Activated CD8-positive, alpha-beta T cell treated with anti-CD3 and anti-CD28 coated beads, Interleukin-2, amount 10 ng/mL, durations not matched to agents 7 days and 5 days (primary cell): ENCODE measurements at regions not wholly inside any gene's neighbourhood (a gene's known extent, or its start where the extent isn't known, plus 50 kb on each side); places are given as distances from the start of the nearest gene placed in this dataset.

ENCODE experiments used
- ATAC-seq: fragments of 150-1000 bp; cut with Tn5 transposase; one replicate; pipeline ENCODE4 v1.10.0; 2021; ENCODE audit warnings: moderate library complexity
- CTCF ChIA-PET: fragments of 350-600 bp; sonication (Branson Sonifier 250); formaldehyde crosslinking; loops from one replicate; lab custom pipeline; 2021; ENCODE audit warnings: antibody characterized with exemption; lab: Charles Lee
- POLR2A ChIA-PET: fragments of 350-600 bp; sonication (Branson Sonifier 250); formaldehyde crosslinking; loops from one replicate; lab custom pipeline; 2021; ENCODE audit warnings: antibody characterized with exemption; lab: Charles Lee
- DNase-seq: peaks from one replicate; pipeline ENCODE4 v3.0.0-alpha.2; 2020
- H3K27ac Mint-ChIP-seq: one replicate; pipeline ENCODE4 v1.8.0; 2021; ENCODE audit warnings: mild to moderate bottlenecking, mixed read lengths
- H3K27me3 Mint-ChIP-seq: one replicate; pipeline ENCODE4 v1.8.0; 2021; ENCODE audit warnings: low read depth, mixed read lengths
- H3K36me3 Mint-ChIP-seq: one replicate; pipeline ENCODE4 v1.8.0; 2021; ENCODE audit warnings: low read depth, mixed read lengths
- H3K4me1 Mint-ChIP-seq: one replicate; pipeline ENCODE4 v1.8.0; 2021; ENCODE audit warnings: low read depth, mixed read lengths
- H3K4me3 Mint-ChIP-seq: one replicate; pipeline ENCODE4 v1.8.0; 2021; ENCODE audit warnings: mild to moderate bottlenecking, mixed read lengths
- H3K9me3 Mint-ChIP-seq: one replicate; pipeline ENCODE4 v1.8.0; 2022; ENCODE audit warnings: mixed read lengths; ENCODE audit not compliant: insufficient read depth

GRCh38 chr7:33705333-33705833, 200.0 kb upstream of the BMPER start:
- Mint-ChIP-seq H3K4me3 (no peak overlapping the region), H3K4me1 (no peaks in the 10 kb centered on the region), H3K27ac (no peak overlapping the region), H3K27me3 (no peaks in the 10 kb centered on the region), H3K9me3 (peaks cover 16% of the 10 kb centered on the region), H3K36me3 (no peaks in the 10 kb centered on the region)
- ChIA-PET CTCF (no interaction called here), POLR2A (no interaction called here)
- ATAC-seq (no peak), DNase-seq (no peak)

GRCh38 chr7:33706186-33706585, 199.2 kb upstream of the BMPER start:
- H3K27ac Mint-ChIP-seq = no peak overlapping the region
- ATAC-seq (no peak), DNase-seq (no peak)
- H3K4me1 Mint-ChIP-seq = no peaks in the 10 kb centered on the region
- ChIA-PET CTCF (interaction anchor here (1.0 kb wide), 1 partner anchor 10 kb away, joined by 3 read pairs; no protein-coding TSS in a partner anchor), POLR2A (no interaction called here)
- H3K36me3 Mint-ChIP-seq = no peaks in the 10 kb centered on the region
- H3K27me3 Mint-ChIP-seq = no peaks in the 10 kb centered on the region
- H3K4me3 Mint-ChIP-seq = no peak overlapping the region
- H3K9me3 Mint-ChIP-seq = peaks cover 11% of the 10 kb centered on the region

- DNase-seq = no peak
- H3K9me3 Mint-ChIP-seq = peaks cover 8% of the 10 kb centered on the region
- H3K36me3 Mint-ChIP-seq = no peaks in the 10 kb centered on the region
- ChIA-PET CTCF (interaction anchor here (1.0 kb wide), 1 partner anchor 9 kb away, joined by 3 read pairs; no protein-coding TSS in a partner anchor), POLR2A (no interaction called here)
- no peak overlapping the region for H3K27ac Mint-ChIP-seq
- H3K27me3 Mint-ChIP-seq = no peaks in the 10 kb centered on the region
- no peak overlapping the region for H3K4me3 Mint-ChIP-seq
- no peak for ATAC-seq
- H3K4me1 Mint-ChIP-seq = no peaks in the 10 kb centered on the region
These were observed 198.6 kb upstream of the BMPER start for GRCh38 chr7:33706771-33707200.

- no peak for ATAC-seq
- CTCF ChIA-PET = no interaction called here
These were observed 197.9 kb upstream of the BMPER start for GRCh38 chr7:33707427-33707826.

GRCh38 chr7:33710608-33711007, 194.7 kb upstream of the BMPER start:
- no peak for ATAC-seq
- H3K4me1 Mint-ChIP-seq = no peaks in the 10 kb centered on the region

More at GRCh38 chr7:33707427-33707826, 197.9 kb upstream of the BMPER start:
- Mint-ChIP-seq H3K27ac (no peak overlapping the region), H3K9me3 (peaks cover 1% of the 10 kb centered on the region), H3K36me3 (no peaks in the 10 kb centered on the region), H3K27me3 (no peaks in the 10 kb centered on the region), H3K4me3 (no peak overlapping the region), H3K4me1 (no peaks in the 10 kb centered on the region)
- POLR2A ChIA-PET = no interaction called here
- no peak for DNase-seq

GRCh38 chr7:33711231-33712019, 193.9 kb upstream of the BMPER start:
- no peaks in the 10 kb centered on the region for H3K9me3 Mint-ChIP-seq
- H3K27me3 Mint-ChIP-seq = no peaks in the 10 kb centered on the region
- ATAC-seq = no peak
- H3K4me1 Mint-ChIP-seq = no peaks in the 10 kb centered on the region
- no peak for DNase-seq
- no peak overlapping the region for H3K4me3 Mint-ChIP-seq
- H3K27ac Mint-ChIP-seq = no peak overlapping the region
- ChIA-PET POLR2A (no interaction called here), CTCF (no interaction called here)
- no peaks in the 10 kb centered on the region for H3K36me3 Mint-ChIP-seq

More at GRCh38 chr7:33710608-33711007, 194.7 kb upstream of the BMPER start:
- Mint-ChIP-seq H3K4me3 (no peak overlapping the region), H3K36me3 (no peaks in the 10 kb centered on the region), H3K27ac (no peak overlapping the region), H3K27me3 (no peaks in the 10 kb centered on the region), H3K9me3 (no peaks in the 10 kb centered on the region)
- no peak for DNase-seq
- ChIA-PET CTCF (no interaction called here), POLR2A (no interaction called here)

GRCh38 chr7:33712020-33712414, 193.3 kb upstream of the BMPER start:
- ChIA-PET POLR2A (no interaction called here), CTCF (no interaction called here)
- H3K4me3 Mint-ChIP-seq = no peak overlapping the region
- H3K36me3 Mint-ChIP-seq = no peaks in the 10 kb centered on the region
- DNase-seq = no peak
- no peak for ATAC-seq
- H3K4me1 Mint-ChIP-seq = no peaks in the 10 kb centered on the region
- no peak overlapping the region for H3K27ac Mint-ChIP-seq
- H3K9me3 Mint-ChIP-seq = no peaks in the 10 kb centered on the region
- no peaks in the 10 kb centered on the region for H3K27me3 Mint-ChIP-seq

- no peak overlapping the region for H3K4me3 Mint-ChIP-seq
- DNase-seq = no peak
- no peaks in the 10 kb centered on the region for H3K9me3 Mint-ChIP-seq
- CTCF ChIA-PET = no interaction called here
- POLR2A ChIA-PET = no interaction called here
- no peaks in the 10 kb centered on the region for H3K36me3 Mint-ChIP-seq
- no peak for ATAC-seq
- no peak overlapping the region for H3K27ac Mint-ChIP-seq
- H3K4me1 Mint-ChIP-seq = no peaks in the 10 kb centered on the region
- H3K27me3 Mint-ChIP-seq = no peaks in the 10 kb centered on the region
These were observed 191.1 kb upstream of the BMPER start for GRCh38 chr7:33714208-33714607.

GRCh38 chr7:33716581-33717477, 188.5 kb upstream of the BMPER start:
- CTCF ChIA-PET = no interaction called here
- no peak overlapping the region for H3K4me3 Mint-ChIP-seq

GRCh38 chr7:33719059-33719581, 186.2 kb upstream of the BMPER start:
- Mint-ChIP-seq H3K4me1 (no peaks in the 10 kb centered on the region), H3K36me3 (no peaks in the 10 kb centered on the region), H3K9me3 (no peaks in the 10 kb centered on the region), H3K27me3 (no peaks in the 10 kb centered on the region), H3K4me3 (no peak overlapping the region), H3K27ac (no peak overlapping the region)
- ATAC-seq (no peak), DNase-seq (no peak)
- ChIA-PET POLR2A (no interaction called here), CTCF (interaction anchor here (0.6 kb wide), 1 partner anchor 73 kb away, joined by 3 read pairs; no protein-coding TSS in a partner anchor)

More at GRCh38 chr7:33716581-33717477, 188.5 kb upstream of the BMPER start:
- H3K9me3 Mint-ChIP-seq = no peaks in the 10 kb centered on the region
- H3K27me3 Mint-ChIP-seq = no peaks in the 10 kb centered on the region
- H3K36me3 Mint-ChIP-seq = no peaks in the 10 kb centered on the region
- no peak overlapping the region for H3K27ac Mint-ChIP-seq
- no peaks in the 10 kb centered on the region for H3K4me1 Mint-ChIP-seq
- DNase-seq = no peak
- ATAC-seq = no peak
- POLR2A ChIA-PET = no interaction called here

- H3K4me3 Mint-ChIP-seq = no peak overlapping the region
- ATAC-seq (no peak), DNase-seq (no peak)
- H3K9me3 Mint-ChIP-seq = no peaks in the 10 kb centered on the region
- ChIA-PET POLR2A (no interaction called here), CTCF (no interaction called here)
- H3K27ac Mint-ChIP-seq = no peak overlapping the region
- H3K27me3 Mint-ChIP-seq = no peaks in the 10 kb centered on the region
- no peaks in the 10 kb centered on the region for H3K4me1 Mint-ChIP-seq
- no peaks in the 10 kb centered on the region for H3K36me3 Mint-ChIP-seq
These were observed 185.2 kb upstream of the BMPER start for GRCh38 chr7:33720139-33720538.
